ENCODE measurements at regions not wholly inside any gene's neighbourhood (a gene's known extent, or its start where the extent isn't known, plus 50 kb on each side); places are given as distances from the start of the nearest gene placed in this dataset.

GRCh38 chr16:51888016-51888415 lies 658.9 kb downstream of the TOX3 start (continued):
- TF ChIP-seq OSR1 (CRISPR knock-in tag; IDR thresholded peaks at IDR 0.05), result no peak
- TF ChIP-seq TSHZ2 (CRISPR knock-in tag; IDR thresholded peaks at IDR 0.05), result no peak
- TF ChIP-seq ZNF70 (CRISPR knock-in tag; IDR thresholded peaks at IDR 0.05), result no peak
- no peak for TF ChIP-seq ZFP3 (CRISPR knock-in tag; IDR thresholded peaks at IDR 0.05)

DNA sequence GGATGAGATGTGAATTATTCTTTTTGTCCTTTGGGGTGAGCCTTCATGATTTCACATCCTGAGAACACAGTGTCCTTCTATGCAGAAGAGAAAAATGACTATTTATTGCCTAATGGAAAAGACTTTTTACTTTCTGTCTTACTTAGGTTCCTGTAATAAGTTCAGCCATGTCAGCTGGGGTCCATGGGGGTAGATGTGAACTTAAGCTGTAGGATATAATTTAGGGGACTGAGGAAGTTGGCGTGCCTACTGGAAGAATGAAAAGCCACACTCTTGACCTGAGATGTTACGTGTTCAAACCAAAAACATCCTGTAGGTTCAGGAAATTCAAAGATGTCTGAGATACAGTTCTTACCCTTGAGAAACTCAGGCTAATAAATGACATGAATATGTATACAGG lies 660.5 kb downstream of the TOX3 start:
- no peak for TF ChIP-seq RARB (CRISPR knock-in tag; IDR thresholded peaks at IDR 0.05)
- TF ChIP-seq CSRNP3 (CRISPR knock-in tag; IDR thresholded peaks at IDR 0.05), result no peak
- TF ChIP-seq, protein P1, sequence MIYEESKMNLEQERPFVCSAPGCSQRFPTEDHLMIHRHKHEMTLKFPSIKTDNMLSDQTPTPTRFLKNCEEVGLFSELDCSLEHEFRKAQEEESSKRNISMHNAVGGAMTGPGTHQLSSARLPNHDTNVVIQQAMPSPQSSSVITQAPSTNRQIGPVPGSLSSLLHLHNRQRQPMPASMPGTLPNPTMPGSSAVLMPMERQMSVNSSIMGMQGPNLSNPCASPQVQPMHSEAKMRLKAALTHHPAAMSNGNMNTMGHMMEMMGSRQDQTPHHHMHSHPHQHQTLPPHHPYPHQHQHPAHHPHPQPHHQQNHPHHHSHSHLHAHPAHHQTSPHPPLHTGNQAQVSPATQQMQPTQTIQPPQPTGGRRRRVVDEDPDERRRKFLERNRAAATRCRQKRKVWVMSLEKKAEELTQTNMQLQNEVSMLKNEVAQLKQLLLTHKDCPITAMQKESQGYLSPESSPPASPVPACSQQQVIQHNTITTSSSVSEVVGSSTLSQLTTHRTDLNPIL (CRISPR knock-in tag; IDR thresholded peaks at IDR 0.05; ENCODE audit: low read depth), result no peak
- no peak for TF ChIP-seq GLIS3 (CRISPR knock-in tag; IDR thresholded peaks at IDR 0.05)
- TF ChIP-seq, protein P2, sequence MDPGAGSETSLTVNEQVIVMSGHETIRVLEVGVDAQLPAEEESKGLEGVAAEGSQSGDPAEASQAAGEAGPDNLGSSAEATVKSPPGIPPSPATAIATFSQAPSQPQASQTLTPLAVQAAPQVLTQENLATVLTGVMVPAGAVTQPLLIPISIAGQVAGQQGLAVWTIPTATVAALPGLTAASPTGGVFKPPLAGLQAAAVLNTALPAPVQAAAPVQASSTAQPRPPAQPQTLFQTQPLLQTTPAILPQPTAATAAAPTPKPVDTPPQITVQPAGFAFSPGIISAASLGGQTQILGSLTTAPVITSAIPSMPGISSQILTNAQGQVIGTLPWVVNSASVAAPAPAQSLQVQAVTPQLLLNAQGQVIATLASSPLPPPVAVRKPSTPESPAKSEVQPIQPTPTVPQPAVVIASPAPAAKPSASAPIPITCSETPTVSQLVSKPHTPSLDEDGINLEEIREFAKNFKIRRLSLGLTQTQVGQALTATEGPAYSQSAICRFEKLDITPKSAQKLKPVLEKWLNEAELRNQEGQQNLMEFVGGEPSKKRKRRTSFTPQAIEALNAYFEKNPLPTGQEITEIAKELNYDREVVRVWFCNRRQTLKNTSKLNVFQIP (CRISPR knock-in tag; IDR thresholded peaks at IDR 0.05; ENCODE audit: borderline replicate concordance, low read depth), result no peak
- no peak for TF ChIP-seq ESRRG (CRISPR knock-in tag; IDR thresholded peaks at IDR 0.05)
- TF ChIP-seq SNAI2 (CRISPR knock-in tag; IDR thresholded peaks at IDR 0.05), result no peak
- no peak for TF ChIP-seq ZFP30 (CRISPR knock-in tag; IDR thresholded peaks at IDR 0.05)
- no peak for TF ChIP-seq ZFP3 (CRISPR knock-in tag; IDR thresholded peaks at IDR 0.05)
- TF ChIP-seq, protein P3, sequence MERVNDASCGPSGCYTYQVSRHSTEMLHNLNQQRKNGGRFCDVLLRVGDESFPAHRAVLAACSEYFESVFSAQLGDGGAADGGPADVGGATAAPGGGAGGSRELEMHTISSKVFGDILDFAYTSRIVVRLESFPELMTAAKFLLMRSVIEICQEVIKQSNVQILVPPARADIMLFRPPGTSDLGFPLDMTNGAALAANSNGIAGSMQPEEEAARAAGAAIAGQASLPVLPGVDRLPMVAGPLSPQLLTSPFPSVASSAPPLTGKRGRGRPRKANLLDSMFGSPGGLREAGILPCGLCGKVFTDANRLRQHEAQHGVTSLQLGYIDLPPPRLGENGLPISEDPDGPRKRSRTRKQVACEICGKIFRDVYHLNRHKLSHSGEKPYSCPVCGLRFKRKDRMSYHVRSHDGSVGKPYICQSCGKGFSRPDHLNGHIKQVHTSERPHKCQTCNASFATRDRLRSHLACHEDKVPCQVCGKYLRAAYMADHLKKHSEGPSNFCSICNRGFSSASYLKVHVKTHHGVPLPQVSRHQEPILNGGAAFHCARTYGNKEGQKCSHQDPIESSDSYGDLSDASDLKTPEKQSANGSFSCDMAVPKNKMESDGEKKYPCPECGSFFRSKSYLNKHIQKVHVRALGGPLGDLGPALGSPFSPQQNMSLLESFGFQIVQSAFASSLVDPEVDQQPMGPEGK (CRISPR knock-in tag; IDR thresholded peaks at IDR 0.05; ENCODE audit: borderline replicate concordance), result no peak
- no peak for TF ChIP-seq OSR1 (CRISPR knock-in tag; IDR thresholded peaks at IDR 0.05)
- no peak for TF ChIP-seq PPARA (CRISPR knock-in tag; IDR thresholded peaks at IDR 0.05; ENCODE audit: borderline replicate concordance)
- TF ChIP-seq ZNF565 (CRISPR knock-in tag; conservative IDR thresholded peaks at IDR 0.05; ENCODE audit: low read depth), result no peak
- TF ChIP-seq ZNF70 (CRISPR knock-in tag; IDR thresholded peaks at IDR 0.05), result no peak
- no peak for TF ChIP-seq ISL1 (CRISPR knock-in tag; IDR thresholded peaks at IDR 0.05)
- no peak for ATAC-seq

DNA sequence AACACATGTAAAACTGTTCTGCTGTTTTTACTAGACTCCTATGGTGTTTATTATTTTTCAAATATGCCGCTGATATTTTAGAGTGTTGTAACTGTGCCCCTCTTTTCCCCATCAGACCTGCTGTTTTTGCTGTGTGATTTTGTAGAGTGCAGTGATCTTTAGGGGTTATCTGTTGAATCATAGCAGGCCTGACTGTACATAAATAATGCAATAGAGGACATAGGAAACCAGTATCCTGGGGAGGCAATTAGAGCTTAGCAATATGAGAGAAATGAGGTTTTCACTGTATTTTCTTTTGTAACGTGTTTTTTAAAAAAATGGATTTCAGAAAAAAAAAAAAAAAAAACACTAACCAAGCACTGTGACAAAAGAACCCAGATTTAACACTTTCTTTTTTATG lies 662.2 kb downstream of the TOX3 start:
- no peak for ATAC-seq
- no peak for TF ChIP-seq BACH2 (CRISPR knock-in tag; IDR thresholded peaks at IDR 0.05; ENCODE audit: borderline replicate concordance)
- TF ChIP-seq ESRRG (CRISPR knock-in tag; IDR thresholded peaks at IDR 0.05), result no peak
- no peak for TF ChIP-seq ZNF8 (CRISPR knock-in tag; IDR thresholded peaks at IDR 0.05)
- TF ChIP-seq, protein P1 (CRISPR knock-in tag; IDR thresholded peaks at IDR 0.05; ENCODE audit: low read depth), result no peak
- no peak for TF ChIP-seq CSDC2 (CRISPR knock-in tag; IDR thresholded peaks at IDR 0.05)
- TF ChIP-seq, protein P3 (CRISPR knock-in tag; IDR thresholded peaks at IDR 0.05; ENCODE audit: borderline replicate concordance), result no peak
- TF ChIP-seq ARNTL (CRISPR knock-in tag; IDR thresholded peaks at IDR 0.05; ENCODE audit: borderline replicate concordance, low read depth), result no peak
- TF ChIP-seq TSHZ2 (CRISPR knock-in tag; IDR thresholded peaks at IDR 0.05), result no peak
- no peak for TF ChIP-seq ZC3H10 (CRISPR knock-in tag; IDR thresholded peaks at IDR 0.05)
- TF ChIP-seq SNAI2 (CRISPR knock-in tag; IDR thresholded peaks at IDR 0.05), result no peak
- TF ChIP-seq ZFP3 (CRISPR knock-in tag; IDR thresholded peaks at IDR 0.05), result no peak
- TF ChIP-seq GLIS3 (CRISPR knock-in tag; IDR thresholded peaks at IDR 0.05), result no peak
- TF ChIP-seq TCF4 (CRISPR knock-in tag; IDR thresholded peaks at IDR 0.05; ENCODE audit: borderline replicate concordance), result no peak
- TF ChIP-seq PPARA (CRISPR knock-in tag; IDR thresholded peaks at IDR 0.05; ENCODE audit: borderline replicate concordance), result no peak
- TF ChIP-seq TOX (CRISPR knock-in tag; IDR thresholded peaks at IDR 0.05; ENCODE audit: borderline replicate concordance), result no peak
- TF ChIP-seq OSR1 (CRISPR knock-in tag; IDR thresholded peaks at IDR 0.05), result no peak
